Endothelial cell of umbilical vein (primary cell): ENCODE measurements at regions not wholly inside any gene's neighbourhood (a gene's known extent, or its start where the extent isn't known, plus 50 kb on each side); places are given as distances from the start of the nearest gene placed in this dataset.
"Not testable (repeated sequence)": the region's sequence is repeated elsewhere in the genome, so short reads cannot be mapped to it uniquely, and the experiment has no call there.

Experiments used
- BruUV-seq: library from RNA; stranded (reverse); fragments of 400-500 nt; replicated peaks from 2 replicates; lab custom pipeline; 2021; lab: Mats Ljungman, UMichigan
- CTCF ChIA-PET: fragments of 300-600, 350-600 bp; sonication (Branson Sonifier 250); formaldehyde crosslinking; loops from one replicate; lab custom pipeline; 2021; ENCODE audit warnings: antibody characterized with exemption, inconsistent platforms; lab: Charles Lee
- POLR2A ChIA-PET: fragments of 300-600, 350-600 bp; sonication (Branson Sonifier 250); formaldehyde crosslinking; loops from one replicate; lab custom pipeline; 2021; ENCODE audit warnings: antibody characterized with exemption, inconsistent platforms; lab: Charles Lee
- DNase-seq: peaks from one replicate; pipeline ENCODE4 v3.0.0-alpha.2; 2011; ENCODE audit warnings: low read depth, low spot score
- FAIRE-seq: peaks from 2 replicates; lab custom pipeline; 2011; peaks lifted over from hg19 to GRCh38; lab: Jason Lieb, UNC
- H2AFZ ChIP-seq: 2 replicates; pipeline ENCODE4 v1.6.0; 2012; ENCODE audit warnings: low read depth, low read length, control low read depth, inconsistent platforms
- H3K27ac ChIP-seq: 2 replicates; pipeline ENCODE4 v1.5.1; 2011; ENCODE audit warnings: low read depth, mild to moderate bottlenecking, control low read depth, low read length, moderate library complexity; ENCODE audit not compliant: insufficient read depth
- H3K27me3 ChIP-seq, 2 experiments: 2 replicates each; pipeline versions ENCODE4 v1.6.0 to v1.6.1; 2011; ENCODE audit warnings: low read length in 2 of 2, mixed read lengths in 1 of 2; ENCODE audit not compliant: control insufficient read depth in 2 of 2, insufficient read depth in 2 of 2
- H3K36me3 ChIP-seq, 2 experiments: 2 replicates in 1 of 2; 3 replicates in 1 of 2; pipeline ENCODE4 v1.5.1; 2011; ENCODE audit warnings: low read length in 2 of 2, mild to moderate bottlenecking in 1 of 2, moderate library complexity in 1 of 2; ENCODE audit not compliant: control insufficient read depth in 2 of 2, insufficient read depth in 2 of 2; ENCODE audit errors: extremely low read depth in 1 of 2
- H3K4me1 ChIP-seq: 3 replicates; pipeline ENCODE4 v1.5.1; 2011; ENCODE audit warnings: mild to moderate bottlenecking, low read length; ENCODE audit not compliant: control insufficient read depth, insufficient read depth; ENCODE audit errors: extremely low read depth
- H3K4me2 ChIP-seq: 2 replicates; pipeline ENCODE4 v1.6.1; 2011; ENCODE audit warnings: low read length, control low read depth, mixed read lengths; ENCODE audit not compliant: insufficient read depth
- H3K4me3 ChIP-seq, 3 experiments: fragments of 200-600 bp in 1 of 3; sonication (generic), shearing (Covaris generic) in 1 of 3; replicated peaks in 1 of 3; 2 replicates each; pipeline ENCODE4 v1.5.1; 2011 to 2016; ENCODE audit warnings: control low read depth in 3 of 3, low read length in 3 of 3, mild to moderate bottlenecking in 2 of 3, inconsistent platforms in 1 of 3, low read depth in 1 of 3, moderate library complexity in 1 of 3; ENCODE audit not compliant: insufficient read depth in 1 of 3
- H3K79me2 ChIP-seq: 2 replicates; pipeline ENCODE4 v1.6.0; 2012; ENCODE audit warnings: low read length, inconsistent platforms; ENCODE audit not compliant: control insufficient read depth, insufficient read depth
- H3K9ac ChIP-seq: replicated peaks from 2 replicates; pipeline ENCODE3; 2011; ENCODE audit warnings: low read length, control low read depth; ENCODE audit not compliant: insufficient read depth; ENCODE audit errors: extremely low read depth
- H3K9me1 ChIP-seq: replicated peaks from 3 replicates; pipeline ENCODE4 v1.6.0; 2011; ENCODE audit warnings: mild to moderate bottlenecking, low read length; ENCODE audit not compliant: control insufficient read depth, insufficient read depth; ENCODE audit errors: extremely low read depth
- H3K9me3 ChIP-seq: replicated peaks from 2 replicates; pipeline ENCODE4 v1.5.1; 2012; ENCODE audit warnings: low read length, inconsistent platforms; ENCODE audit not compliant: control insufficient read depth, insufficient read depth
- H4K20me1 ChIP-seq: replicated peaks from 2 replicates; pipeline ENCODE3; 2011; ENCODE audit warnings: mild to moderate bottlenecking, low read length; ENCODE audit not compliant: control insufficient read depth, insufficient read depth; ENCODE audit errors: extremely low read depth
- CTCF ChIP-seq, 2 donors: IDR thresholded peaks; 1 replicate in 1 of 2; 2 replicates in 1 of 2; pipeline ENCODE4 v1.5.1; 2011; ENCODE audit warnings: low read length in 2 of 2, mild to moderate bottlenecking in 2 of 2, moderate library complexity in 2 of 2, control low read depth in 1 of 2, inconsistent platforms in 1 of 2, low read depth in 1 of 2; ENCODE audit not compliant: insufficient read depth in 1 of 2; ENCODE audit errors: extremely low read depth in 1 of 2
- EZH2 ChIP-seq: IDR thresholded peaks from 2 replicates; pipeline ENCODE4 v1.6.1; 2012; ENCODE audit warnings: borderline replicate concordance, low read depth, mild to moderate bottlenecking, moderate library complexity, low read length, inconsistent platforms; ENCODE audit not compliant: severe bottlenecking
- FOS ChIP-seq: IDR thresholded peaks from 2 replicates; pipeline ENCODE4 v1.6.1; 2011; ENCODE audit warnings: mild to moderate bottlenecking, low read length, moderate library complexity, borderline replicate concordance; ENCODE audit not compliant: insufficient read depth
- GATA2 ChIP-seq: IDR thresholded peaks from 2 replicates; pipeline ENCODE4 v1.7.0; 2011; ENCODE audit warnings: low read depth, mild to moderate bottlenecking, moderate library complexity, mixed read lengths, low read length; ENCODE audit not compliant: insufficient read length, insufficient read depth
- JUN ChIP-seq: IDR thresholded peaks from 2 replicates; pipeline ENCODE4 v1.6.1; 2011; ENCODE audit warnings: borderline replicate concordance, low read depth; ENCODE audit not compliant: insufficient read length, insufficient read depth
- MAX ChIP-seq: IDR thresholded peaks from 2 replicates; pipeline ENCODE4 v1.6.1; 2011; ENCODE audit not compliant: insufficient read depth, insufficient read length
- MYC ChIP-seq: IDR thresholded peaks from one replicate; pipeline ENCODE4 v1.6.1; 2011; ENCODE audit warnings: mild to moderate bottlenecking, low read depth, low read length
- POLR2AphosphoS5 ChIP-seq: IDR thresholded peaks from 2 replicates; pipeline ENCODE4 v1.6.1; 2012; ENCODE audit warnings: low read depth, mild to moderate bottlenecking, control low read depth, low read length, moderate library complexity; ENCODE audit not compliant: insufficient read depth
- dilution Hi-C: fragments of 300-500 bp; cut with MboI; formaldehyde crosslinking; loops from one replicate; pipeline ENCODE4 v1.15.0; 2019; ENCODE audit warnings: low sequenced_read_pairs; ENCODE audit not compliant: extremely low pct_ligation_motif_present
- intact Hi-C: fragments of 100-400 bp; cut with micrococcal nuclease; formaldehyde crosslinking; loops from one replicate; pipeline ENCODE4 v1.10.0; 2022

GRCh38 chr4:123536225-123536624 lies 139.6 kb downstream of the SPRY1 start:
- Histone ChIP-seq H3K4me2 (no peak overlapping the region), H3K9ac (no peak overlapping the region), H3K9me3 (no peaks in the 10 kb centered on the region), H3K4me3 (no peak overlapping the region), H3K79me2 (no peaks in the 10 kb centered on the region), H3K27me3 (no peaks in the 10 kb centered on the region), H4K20me1 (no peaks in the 10 kb centered on the region), H3K27ac (no peak overlapping the region), H3K36me3 (no peaks in the 10 kb centered on the region), H3K4me1 (no peaks in the 10 kb centered on the region), H2AFZ (no peak overlapping the region), H3K9me1 (no peaks in the 10 kb centered on the region)
- POLR2A ChIA-PET = no interaction called here
- dilution Hi-C loops = no loop called here
- CTCF ChIA-PET = interaction anchor here (0.9 to 1.7 kb wide), 3 partner anchors 15 to 137 kb away, joined by 3 to 5 read pairs (median 4); no protein-coding TSS in a partner anchor
- DNase-seq = no peak
- intact Hi-C loops = no loop called here
- no TSS peak for BruUV-seq
- FAIRE-seq = no peak
- TF ChIP-seq EZH2 (no peak), MAX (no peak), MYC (no peak), GATA2 (no peak), JUN (no peak), CTCF (IDR thresholded peaks at IDR 0.05; ENCODE audit: extremely low read depth in 1 of 2, insufficient read depth in 1 of 2, low read depth in 1 of 2, low read length in 2 of 2) (no peak), FOS (no peak), POLR2AphosphoS5 (no peak)

GRCh38 chr4:123537906-123538402 lies 141.4 kb downstream of the SPRY1 start:
- H3K4me2 ChIP-seq, H3K27me3 ChIP-seq, H4K20me1 ChIP-seq, H3K27ac ChIP-seq, H3K9me1 ChIP-seq, BruUV-seq, H3K9me3 ChIP-seq, FAIRE-seq, dilution Hi-C loops, H2AFZ ChIP-seq, H3K4me1 ChIP-seq, DNase-seq, POLR2A ChIA-PET, intact Hi-C loops, H3K79me2 ChIP-seq, H3K9ac ChIP-seq, H3K36me3 ChIP-seq, H3K4me3 ChIP-seq: not testable (repeated sequence)
- CTCF ChIA-PET = interaction anchor here (1.4 kb wide), 1 partner anchor 27 kb away, joined by 3 read pairs; no protein-coding TSS in a partner anchor
